GM23338 (cell line): ENCODE measurements at regions not wholly inside any gene's neighbourhood (a gene's known extent, or its start where the extent isn't known, plus 50 kb on each side); places are given as distances from the start of the nearest gene placed in this dataset.

Experiments used
- ATAC-seq: fragments of 200-7000 bp; cut with Tn5 transposase; 3 replicates; pipeline ENCODE4 v1.9.1; 2020
- DNase-seq: peaks from one replicate; pipeline ENCODE4 v3.0.0-alpha.2; 2015; ENCODE audit warnings: low spot score
- H2AFZ ChIP-seq: fragments of 200-600 bp; sonication (generic); 2 replicates; pipeline ENCODE4 v1.8.0; 2016; ENCODE audit warnings: antibody characterized with exemption, mild to moderate bottlenecking, moderate library complexity
- H3F3A ChIP-seq: fragments of 200-600 bp; sonication (generic); replicated peaks from 2 replicates; pipeline ENCODE4 v1.8.0; 2017; ENCODE audit warnings: antibody characterized with exemption, mixed run types, low read depth
- H3K27ac ChIP-seq: fragments of 200-600 bp; sonication (generic); 2 replicates; pipeline ENCODE4 v1.6.1; 2016; ENCODE audit warnings: low read depth
- H3K27me3 ChIP-seq: fragments of 200-600 bp; sonication (generic); 2 replicates; pipeline ENCODE4 v1.8.0; 2016; ENCODE audit warnings: mild to moderate bottlenecking, mixed run types, moderate library complexity; ENCODE audit not compliant: insufficient read depth
- H3K36me3 ChIP-seq: fragments of 200-600 bp; sonication (generic); 2 replicates; pipeline ENCODE4 v1.8.0; 2016; ENCODE audit warnings: mild to moderate bottlenecking; ENCODE audit not compliant: insufficient read depth
- H3K4me1 ChIP-seq: fragments of 200-600 bp; sonication (generic); 2 replicates; pipeline ENCODE4 v1.8.0; 2016; ENCODE audit warnings: mild to moderate bottlenecking, moderate library complexity; ENCODE audit not compliant: insufficient read depth
- H3K4me2 ChIP-seq: fragments of 200-600 bp; sonication (generic); 2 replicates; pipeline ENCODE4 v1.7.1; 2017; ENCODE audit warnings: mixed run types
- H3K4me3 ChIP-seq: fragments of 200-600 bp; sonication (generic); 2 replicates; pipeline ENCODE4 v1.6.1; 2016; ENCODE audit warnings: mixed run types
- H3K79me2 ChIP-seq: fragments of 200-600 bp; sonication (generic); replicated peaks from 2 replicates; pipeline ENCODE4 v1.8.0; 2017; ENCODE audit warnings: mild to moderate bottlenecking; ENCODE audit not compliant: insufficient read depth
- H3K9me2 ChIP-seq: fragments of 200-600 bp; sonication (generic); 2 replicates; pipeline ENCODE4 v1.8.0; 2017; ENCODE audit not compliant: insufficient read depth
- H4K20me1 ChIP-seq: fragments of 200-600 bp; sonication (generic); replicated peaks from 2 replicates; pipeline ENCODE4 v1.8.0; 2017; ENCODE audit warnings: mild to moderate bottlenecking; ENCODE audit not compliant: insufficient read depth
- H3K27ac Mint-ChIP-seq: 2 replicates; pipeline ENCODE4 v1.8.0; 2020; ENCODE audit warnings: inconsistent platforms, mild to moderate bottlenecking, moderate library complexity, mixed read lengths
- H3K27me3 Mint-ChIP-seq: 3 replicates; pipeline ENCODE4 v1.8.0; 2022; ENCODE audit warnings: low read depth, mild to moderate bottlenecking, moderate library complexity, mixed read lengths, inconsistent platforms; ENCODE audit not compliant: insufficient read depth, poor library complexity
- H3K36me3 Mint-ChIP-seq: 3 replicates; pipeline ENCODE4 v1.8.0; 2021; ENCODE audit warnings: low read depth, mild to moderate bottlenecking, inconsistent platforms, moderate library complexity, mixed read lengths
- H3K4me1 Mint-ChIP-seq: 3 replicates; pipeline ENCODE4 v1.8.0; 2020; ENCODE audit warnings: mild to moderate bottlenecking, inconsistent platforms, mixed read lengths
- H3K4me3 Mint-ChIP-seq: 3 replicates; pipeline ENCODE4 v1.8.0; 2021; ENCODE audit warnings: moderate library complexity, mild to moderate bottlenecking, inconsistent platforms, mixed read lengths
- H3K9me3 Mint-ChIP-seq: 3 replicates; pipeline ENCODE4 v1.8.0; 2020; ENCODE audit warnings: moderate library complexity, mild to moderate bottlenecking, inconsistent platforms, mixed read lengths
- CREB1 ChIP-seq: fragments of 250-450 bp; sonication (Bioruptor Pico); IDR thresholded peaks from 2 replicates; pipeline ENCODE4 v1.5.0; 2020; ENCODE audit warnings: low read depth, mild to moderate bottlenecking, moderate library complexity
- EZH2 ChIP-seq: fragments of 200-600 bp; sonication (generic); IDR thresholded peaks from one replicate; pipeline ENCODE4 v1.8.0; 2017; ENCODE audit warnings: antibody characterized with exemption, mild to moderate bottlenecking, low read depth; ENCODE audit not compliant: unreplicated experiment
- EZH2phosphoT487 ChIP-seq: fragments of 200-600 bp; sonication (generic); IDR thresholded peaks from one replicate; pipeline ENCODE4 v1.8.1; 2018; ENCODE audit warnings: antibody characterized with exemption; ENCODE audit not compliant: unreplicated experiment
- JUNB ChIP-seq: IDR thresholded peaks from one replicate; pipeline ENCODE4 v1.6.1; 2016; ENCODE audit warnings: antibody characterized with exemption; ENCODE audit not compliant: unreplicated experiment
- NANOG ChIP-seq: IDR thresholded peaks from 2 replicates; pipeline ENCODE4 v1.6.1; 2016; ENCODE audit warnings: antibody characterized with exemption, borderline replicate concordance
- POLR2AphosphoS5 ChIP-seq: IDR thresholded peaks from 2 replicates; pipeline ENCODE4 v1.6.1; 2016; ENCODE audit warnings: antibody characterized with exemption, low read depth
- REST ChIP-seq: IDR thresholded peaks from one replicate; pipeline ENCODE4 v1.6.1; 2018; ENCODE audit warnings: antibody characterized with exemption; ENCODE audit not compliant: unreplicated experiment
- STAT1 ChIP-seq: IDR thresholded peaks from one replicate; pipeline ENCODE4 v1.6.1; 2016; ENCODE audit warnings: antibody characterized with exemption; ENCODE audit not compliant: unreplicated experiment
- ZNF114 ChIP-seq: fragments of 250-450 bp; sonication (Bioruptor Pico); IDR thresholded peaks from 2 replicates; pipeline ENCODE4 v1.5.0; 2020; ENCODE audit warnings: mild to moderate bottlenecking, moderate library complexity
- ZNF331 ChIP-seq: fragments of 250-450 bp; sonication (Bioruptor Pico); IDR thresholded peaks from 2 replicates; pipeline ENCODE4 v1.5.0; 2020; ENCODE audit warnings: low read depth, mild to moderate bottlenecking, moderate library complexity
- ZNF462 ChIP-seq: fragments of 250-450 bp; sonication (Bioruptor Pico); IDR thresholded peaks from 2 replicates; pipeline ENCODE4 v1.5.0; 2020; ENCODE audit warnings: mild to moderate bottlenecking, moderate library complexity
- TF ChIP-seq, protein P1 (sequence below), 2 experiments: fragments of 200-600 bp in 1 of 2; sonication (generic) in 1 of 2; conservative IDR thresholded peaks; 2 replicates each; pipeline versions ENCODE4 v1.5.1 to v1.6.1; 2016 to 2017; ENCODE audit warnings: antibody characterized with exemption in 2 of 2, low read depth in 2 of 2, mild to moderate bottlenecking in 2 of 2, moderate library complexity in 1 of 2
- TF ChIP-seq, protein P2 (sequence below): IDR thresholded peaks from 2 replicates; pipeline ENCODE4 v1.6.1; 2016; ENCODE audit warnings: antibody characterized with exemption

DNA sequence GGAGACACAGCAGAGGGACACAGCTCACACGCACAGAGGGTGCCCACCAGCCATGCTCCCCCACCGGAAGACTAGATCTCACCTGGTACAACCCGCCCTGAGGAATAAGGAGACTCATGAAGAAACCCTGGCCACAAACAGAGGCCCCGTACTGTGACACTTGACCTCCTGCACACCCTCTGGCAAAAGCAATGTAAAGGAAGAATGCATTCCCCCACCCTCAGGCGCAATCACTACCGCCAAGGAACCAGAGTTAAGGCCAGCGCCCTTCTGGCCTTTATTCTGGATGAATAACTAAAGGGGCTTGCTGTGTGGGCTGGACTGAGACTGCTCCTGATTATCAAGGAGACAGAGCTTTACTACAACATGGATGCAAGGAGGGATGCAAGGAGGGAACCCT, 509.2 kb upstream of the SPHKAP start:
- DNase-seq (no peak), ATAC-seq (peak; percentile 15; the same call in 2 of the 3 replicates)
- H3K4me3 ChIP-seq = no peak overlapping the region
- TF ChIP-seq EZH2 (no peak), ZNF114 (CRISPR knock-in tag) (no peak), REST (no peak), ZNF331 (CRISPR knock-in tag) (no peak), NANOG (no peak), EZH2phosphoT487 (no peak), STAT1 (no peak), POLR2AphosphoS5 (no peak), CREB1 (CRISPR knock-in tag) (no peak), ZNF462 (no peak), JUNB (no peak)
- TF ChIP-seq, protein P1, sequence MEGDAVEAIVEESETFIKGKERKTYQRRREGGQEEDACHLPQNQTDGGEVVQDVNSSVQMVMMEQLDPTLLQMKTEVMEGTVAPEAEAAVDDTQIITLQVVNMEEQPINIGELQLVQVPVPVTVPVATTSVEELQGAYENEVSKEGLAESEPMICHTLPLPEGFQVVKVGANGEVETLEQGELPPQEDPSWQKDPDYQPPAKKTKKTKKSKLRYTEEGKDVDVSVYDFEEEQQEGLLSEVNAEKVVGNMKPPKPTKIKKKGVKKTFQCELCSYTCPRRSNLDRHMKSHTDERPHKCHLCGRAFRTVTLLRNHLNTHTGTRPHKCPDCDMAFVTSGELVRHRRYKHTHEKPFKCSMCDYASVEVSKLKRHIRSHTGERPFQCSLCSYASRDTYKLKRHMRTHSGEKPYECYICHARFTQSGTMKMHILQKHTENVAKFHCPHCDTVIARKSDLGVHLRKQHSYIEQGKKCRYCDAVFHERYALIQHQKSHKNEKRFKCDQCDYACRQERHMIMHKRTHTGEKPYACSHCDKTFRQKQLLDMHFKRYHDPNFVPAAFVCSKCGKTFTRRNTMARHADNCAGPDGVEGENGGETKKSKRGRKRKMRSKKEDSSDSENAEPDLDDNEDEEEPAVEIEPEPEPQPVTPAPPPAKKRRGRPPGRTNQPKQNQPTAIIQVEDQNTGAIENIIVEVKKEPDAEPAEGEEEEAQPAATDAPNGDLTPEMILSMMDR (conservative IDR thresholded peaks at IDR 0.05; ENCODE audit: low read depth in 2 of 2) = no peak
- TF ChIP-seq, protein P2, sequence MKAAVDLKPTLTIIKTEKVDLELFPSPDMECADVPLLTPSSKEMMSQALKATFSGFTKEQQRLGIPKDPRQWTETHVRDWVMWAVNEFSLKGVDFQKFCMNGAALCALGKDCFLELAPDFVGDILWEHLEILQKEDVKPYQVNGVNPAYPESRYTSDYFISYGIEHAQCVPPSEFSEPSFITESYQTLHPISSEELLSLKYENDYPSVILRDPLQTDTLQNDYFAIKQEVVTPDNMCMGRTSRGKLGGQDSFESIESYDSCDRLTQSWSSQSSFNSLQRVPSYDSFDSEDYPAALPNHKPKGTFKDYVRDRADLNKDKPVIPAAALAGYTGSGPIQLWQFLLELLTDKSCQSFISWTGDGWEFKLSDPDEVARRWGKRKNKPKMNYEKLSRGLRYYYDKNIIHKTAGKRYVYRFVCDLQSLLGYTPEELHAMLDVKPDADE = no peak
- no peaks in the 10 kb centered on the region for H3K27me3 ChIP-seq
- H3K9me2 ChIP-seq = no peaks in the 10 kb centered on the region; the same call in 1 of the 2 replicates
- H3K4me1 Mint-ChIP-seq = peaks cover 11% of the 10 kb centered on the region
- no peaks in the 10 kb centered on the region for H3K9me3 Mint-ChIP-seq
- no peaks in the 10 kb centered on the region for H4K20me1 ChIP-seq
- no peak overlapping the region for H2AFZ ChIP-seq
- no peaks in the 10 kb centered on the region for H3K36me3 ChIP-seq
- no peaks in the 10 kb centered on the region for H3K36me3 Mint-ChIP-seq
- no peak overlapping the region for H3K4me2 ChIP-seq
- H3K27me3 Mint-ChIP-seq = peaks cover 5% of the 10 kb centered on the region
- H3K4me1 ChIP-seq = 0 out of 2 replicates have a peak, but pooled peaks cover 3% of the 10 kb centered on the region
- no peak overlapping the region for H3K4me3 Mint-ChIP-seq
- no peaks in the 10 kb centered on the region for H3K79me2 ChIP-seq
- H3K27ac ChIP-seq = no peak overlapping the region
- no peaks in the 10 kb centered on the region for H3F3A ChIP-seq
- no peak overlapping the region for H3K27ac Mint-ChIP-seq
